ENCODE measurements at regions not wholly inside any gene's neighbourhood (a gene's known extent, or its start where the extent isn't known, plus 50 kb on each side); places are given as distances from the start of the nearest gene placed in this dataset.

DNA sequence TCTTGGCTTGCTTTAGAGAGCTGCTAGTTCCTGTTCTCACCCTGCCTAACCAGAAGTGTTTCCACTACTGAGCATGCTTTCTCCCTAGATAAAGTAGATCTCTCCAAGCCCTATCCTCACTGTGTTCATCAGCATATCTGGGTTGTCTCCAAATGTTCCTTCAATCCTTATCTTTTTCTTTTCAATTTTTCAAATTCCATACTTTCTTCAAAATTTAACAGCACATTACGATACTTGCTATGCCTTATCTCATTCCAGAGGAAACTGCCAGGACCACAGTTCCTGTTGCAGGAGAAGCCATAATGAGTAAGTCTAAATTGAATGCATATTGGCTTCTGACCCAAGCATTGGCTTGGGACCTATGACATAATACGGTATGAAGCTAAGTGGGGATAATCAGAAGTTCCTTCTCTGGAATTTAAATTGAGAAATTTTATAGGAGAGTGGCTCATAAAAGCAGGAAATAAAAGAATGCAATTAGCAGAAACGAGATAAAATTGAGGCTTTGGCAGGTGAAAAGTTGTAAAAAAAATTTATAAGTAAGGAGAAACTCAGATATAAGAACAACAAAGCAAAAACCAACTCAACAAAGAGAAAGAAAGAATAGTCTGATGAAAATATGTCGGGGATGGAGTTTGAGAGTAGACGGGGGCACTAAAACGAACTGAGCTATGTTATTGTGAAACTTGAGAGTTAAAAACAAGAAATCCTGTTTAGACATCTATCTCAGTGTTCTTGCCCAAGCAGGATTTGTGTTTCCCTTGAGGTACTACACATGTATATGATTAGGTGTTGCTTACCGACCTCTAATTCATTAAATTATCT, 631.7 kb upstream of the CCDC54 start:
- intact Hi-C loops (cut with DNase I, micrococcal nuclease), result no loop called here
- Histone ChIP-seq H3K36me3 (ENCODE audit: low read depth) (no peaks in the 10 kb centered on the region), H3K9me3 (no peaks in the 10 kb centered on the region), H3K4me3 (no peak overlapping the region), H3K4me1 (ENCODE audit: low read depth) (no peaks in the 10 kb centered on the region)
- ATAC-seq (no peak), DNase-seq (no peak)
- no peak for TF ChIP-seq CTCF (IDR thresholded peaks at IDR 0.05)

GRCh38 chr3:106746286-106746685, 631.0 kb upstream of the CCDC54 start:
- ATAC-seq (no peak), DNase-seq (no peak)
- TF ChIP-seq CTCF (IDR thresholded peaks at IDR 0.05), result no peak
- no peaks in the 10 kb centered on the region for H3K36me3 ChIP-seq (ENCODE audit: low read depth)
- no peaks in the 10 kb centered on the region for H3K4me1 ChIP-seq (ENCODE audit: low read depth)
- no peaks in the 10 kb centered on the region for H3K9me3 ChIP-seq
- intact Hi-C loops (cut with DNase I, micrococcal nuclease), result no loop called here
- H3K4me3 ChIP-seq, result no peak overlapping the region

DNA sequence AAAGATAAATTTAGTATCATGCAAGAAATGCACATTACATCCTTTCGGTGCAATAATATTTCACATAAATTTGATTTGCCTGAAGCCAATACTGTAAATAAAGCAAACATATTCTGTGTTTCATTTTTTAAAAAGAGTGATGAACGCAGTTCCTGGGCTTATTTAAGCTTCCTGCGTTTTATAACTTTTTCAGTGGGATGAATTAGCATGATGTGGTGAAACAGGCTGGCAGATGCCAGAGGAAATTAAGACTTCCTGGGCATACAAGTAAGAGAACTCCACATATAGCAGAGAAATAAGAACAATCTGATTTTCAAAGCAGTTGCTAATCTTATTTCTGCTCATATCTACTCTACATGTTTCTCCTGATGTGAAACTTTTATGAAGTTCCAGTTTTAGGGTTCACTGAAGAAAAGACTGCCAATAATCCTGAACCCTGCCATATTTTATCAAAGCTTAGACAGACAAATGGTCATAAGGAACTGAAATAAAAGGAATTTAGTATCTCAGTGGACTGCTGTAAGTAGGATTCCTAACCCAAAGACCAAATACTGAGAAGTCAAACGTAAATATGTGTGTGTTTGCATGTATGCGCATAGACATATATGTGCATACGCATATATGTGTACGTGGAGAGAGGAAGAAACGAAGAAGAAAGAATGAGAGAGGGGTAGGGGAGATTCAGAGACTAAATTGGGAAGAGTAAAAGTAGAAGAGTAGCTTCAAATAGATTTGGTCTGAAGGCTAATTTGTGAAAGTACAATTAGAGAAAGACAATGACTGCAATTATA, 628.6 kb upstream of the CCDC54 start:
- peaks cover 2% of the 10 kb centered on the region for H3K9me3 ChIP-seq
- no peak for TF ChIP-seq CTCF (IDR thresholded peaks at IDR 0.05)
- DNase-seq, result no peak
- ATAC-seq, result no peak
- no peaks in the 10 kb centered on the region for H3K36me3 ChIP-seq (ENCODE audit: low read depth)
- no peaks in the 10 kb centered on the region for H3K4me1 ChIP-seq (ENCODE audit: low read depth)
- intact Hi-C loops (cut with DNase I, micrococcal nuclease), result no loop called here
- H3K4me3 ChIP-seq, result no peak overlapping the region

GRCh38 chr3:106750092-106750491, 627.1 kb upstream of the CCDC54 start:
- Histone ChIP-seq H3K4me1 (ENCODE audit: low read depth) (no peaks in the 10 kb centered on the region), H3K36me3 (ENCODE audit: low read depth) (no peaks in the 10 kb centered on the region), H3K9me3 (peaks cover 6% of the 10 kb centered on the region), H3K4me3 (no peak overlapping the region)
- DNase-seq (no peak), ATAC-seq (no peak)
- no peak for TF ChIP-seq CTCF (IDR thresholded peaks at IDR 0.05)
- intact Hi-C loops (cut with DNase I, micrococcal nuclease), result no loop called here

GRCh38 chr3:106755336-106755735, 621.9 kb upstream of the CCDC54 start:
- no peaks in the 10 kb centered on the region for H3K36me3 ChIP-seq (ENCODE audit: low read depth)
- peaks cover 17% of the 10 kb centered on the region for H3K9me3 ChIP-seq
- intact Hi-C loops (cut with DNase I, micrococcal nuclease), result no loop called here
- H3K4me3 ChIP-seq, result no peak overlapping the region
- DNase-seq (no peak), ATAC-seq (no peak)
- H3K4me1 ChIP-seq (ENCODE audit: low read depth), result no peaks in the 10 kb centered on the region
- TF ChIP-seq CTCF (IDR thresholded peaks at IDR 0.05), result no peak

Data from mucosa of descending colon (tissue), 3 donors.